EL (cell line): ENCODE measurements at regions not wholly inside any gene's neighbourhood (a gene's known extent, or its start where the extent isn't known, plus 50 kb on each side); places are given as distances from the start of the nearest gene placed in this dataset.
"Not testable (repeated sequence)": the region's sequence is repeated elsewhere in the genome, so short reads cannot be mapped to it uniquely, and the experiment has no call there.

ENCODE experiments used
- DNase-seq: peaks from one replicate; pipeline ENCODE4 v3.0.0-alpha.2; 2016

GRCh38 chr9:42656789-42657188 lies 473.3 kb downstream of the SPATA31A6 start:
- not testable (repeated sequence) for DNase-seq

- DNase-seq = not testable (repeated sequence)
These were observed 474.0 kb downstream of the SPATA31A6 start for GRCh38 chr9:42657496-42657895.

- DNase-seq = not testable (repeated sequence)
These were observed 513.7 kb downstream of the SPATA31A6 start for GRCh38 chr9:42697146-42697545.

- not testable (repeated sequence) for DNase-seq
These were observed 519.4 kb downstream of the SPATA31A6 start for GRCh38 chr9:42702890-42703289.

- not testable (repeated sequence) for DNase-seq
These were observed 541.7 kb downstream of the SPATA31A6 start for GRCh38 chr9:42724841-42725835.

GRCh38 chr9:42743030-42743814 lies 559.8 kb downstream of the SPATA31A6 start:
- DNase-seq = peak; percentile 57

- not testable (repeated sequence) for DNase-seq
These were observed 573.8 kb downstream of the SPATA31A6 start for GRCh38 chr9:42757251-42757650.

GRCh38 chr9:42759320-42759719 lies 575.9 kb downstream of the SPATA31A6 start:
- DNase-seq = not testable (repeated sequence)

GRCh38 chr9:42782201-42782600 lies 598.7 kb downstream of the SPATA31A6 start:
- DNase-seq = not testable (repeated sequence)

GRCh38 chr9:42792725-42793124 lies 609.3 kb downstream of the SPATA31A6 start:
- not testable (repeated sequence) for DNase-seq

GRCh38 chr9:42798571-42798970 lies 615.1 kb downstream of the SPATA31A6 start:
- DNase-seq = not testable (repeated sequence)

GRCh38 chr9:42802716-42803115 lies 619.3 kb downstream of the SPATA31A6 start:
- DNase-seq = not testable (repeated sequence)

- DNase-seq = not testable (repeated sequence)
These were observed 623.2 kb downstream of the SPATA31A6 start for GRCh38 chr9:42806674-42807073.

GRCh38 chr9:42821468-42821867 lies 638.0 kb downstream of the SPATA31A6 start:
- DNase-seq = not testable (repeated sequence)

- not testable (repeated sequence) for DNase-seq
These were observed 664.7 kb downstream of the SPATA31A6 start for GRCh38 chr9:42848156-42848555.

- DNase-seq = not testable (repeated sequence)
These were observed 667.6 kb downstream of the SPATA31A6 start for GRCh38 chr9:42850896-42851693.

GRCh38 chr9:42851701-42852100 lies 668.2 kb downstream of the SPATA31A6 start:
- DNase-seq = not testable (repeated sequence)

- DNase-seq = peak; percentile 0
These were observed 668.9 kb downstream of the SPATA31A6 start for GRCh38 chr9:42852133-42852930.

- not testable (repeated sequence) for DNase-seq
These were observed 676.7 kb downstream of the SPATA31A6 start for GRCh38 chr9:42860133-42860532.

GRCh38 chr9:42862465-42862864 lies 679.0 kb downstream of the SPATA31A6 start:
- DNase-seq = not testable (repeated sequence)
